IMR-90 (cell line): ENCODE measurements at regions not wholly inside any gene's neighbourhood (a gene's known extent, or its start where the extent isn't known, plus 50 kb on each side); places are given as distances from the start of the nearest gene placed in this dataset.

Experiments used
- ATAC-seq: fragments of 200-7000 bp; cut with Tn5 transposase; 2 replicates; pipeline ENCODE4 v1.9.1; 2020; ENCODE audit warnings: low read depth, mild to moderate bottlenecking, moderate library complexity
- BruUV-seq: library from RNA; stranded (reverse); fragments of 400-500 nt; replicated peaks from 2 replicates; lab custom pipeline; 2021; lab: Mats Ljungman, UMichigan
- CTCF ChIA-PET: fragments of 300-600 bp; formaldehyde crosslinking; extraction: SDS; loops from one replicate; lab custom pipeline; 2021; ENCODE audit warnings: antibody characterized with exemption; lab: Yijun Ruan, JAX
- POLR2A ChIA-PET: fragments of 300-600 bp; sonication (Branson Sonifier 250); formaldehyde crosslinking; loops from one replicate; lab custom pipeline; 2022; ENCODE audit warnings: antibody characterized with exemption; ENCODE audit not compliant: unreplicated experiment; lab: Charles Lee
- DNase-seq: peaks from one replicate; pipeline ENCODE4 v3.0.0; 2013
- H2AFZ ChIP-seq: replicated peaks from 2 replicates; pipeline ENCODE3; 2013; ENCODE audit warnings: low read length, mild to moderate bottlenecking; ENCODE audit not compliant: poor library complexity
- H2AK5ac ChIP-seq: 2 replicates; pipeline ENCODE4 v1.6.1; 2013; ENCODE audit warnings: low read depth, low read length, inconsistent platforms
- H2AK9ac ChIP-seq: replicated peaks from 2 replicates; pipeline ENCODE3; 2013; ENCODE audit warnings: mild to moderate bottlenecking, low read depth, low read length, moderate library complexity; ENCODE audit not compliant: poor library complexity
- H2BK120ac ChIP-seq: 2 replicates; pipeline ENCODE4 v1.6.1; 2013; ENCODE audit warnings: low read depth, low read length, inconsistent platforms
- H2BK15ac ChIP-seq: 3 replicates; pipeline ENCODE4 v1.6.1; 2013; ENCODE audit warnings: low read depth, low read length, inconsistent platforms
- H2BK20ac ChIP-seq: 2 replicates; pipeline ENCODE4 v1.6.1; 2013; ENCODE audit warnings: low read depth, mild to moderate bottlenecking, inconsistent platforms, low read length, moderate library complexity
- H2BK5ac ChIP-seq: 2 replicates; pipeline ENCODE4 v1.6.1; 2013; ENCODE audit warnings: mild to moderate bottlenecking, low read depth, low read length, inconsistent platforms; ENCODE audit not compliant: poor library complexity, severe bottlenecking
- H3K14ac ChIP-seq: replicated peaks from 2 replicates; pipeline ENCODE4 v1.6.1; 2013; ENCODE audit warnings: low read depth, low read length, inconsistent platforms
- H3K18ac ChIP-seq: 2 replicates; pipeline ENCODE4 v1.6.1; 2013; ENCODE audit warnings: low read depth, low read length, control low read depth
- H3K23ac ChIP-seq: 2 replicates; pipeline ENCODE4 v1.6.1; 2013; ENCODE audit warnings: low read depth, low read length, inconsistent platforms
- H3K27ac ChIP-seq: 2 replicates; pipeline ENCODE4 v1.5.1; 2013; ENCODE audit warnings: mild to moderate bottlenecking, control low read depth, low read length; ENCODE audit not compliant: insufficient read depth
- H3K27me3 ChIP-seq: 2 replicates; pipeline ENCODE4 v1.6.1; 2013; ENCODE audit warnings: low read length; ENCODE audit not compliant: control insufficient read depth, insufficient read depth
- H3K36me3 ChIP-seq: 2 replicates; pipeline ENCODE4 v1.6.1; 2013; ENCODE audit warnings: low read length, mixed read lengths; ENCODE audit not compliant: control insufficient read depth, insufficient read depth
- H3K4ac ChIP-seq: 2 replicates; pipeline ENCODE4 v1.6.1; 2013; ENCODE audit warnings: low read depth, low read length, inconsistent platforms
- H3K4me1 ChIP-seq: 2 replicates; pipeline ENCODE4 v1.6.1; 2013; ENCODE audit warnings: low read length, mixed read lengths; ENCODE audit not compliant: control insufficient read depth, insufficient read depth
- H3K4me2 ChIP-seq: 2 replicates; pipeline ENCODE4 v1.6.1; 2013; ENCODE audit warnings: low read depth, mild to moderate bottlenecking, control low read depth, low read length, moderate library complexity
- H3K4me3 ChIP-seq: 2 replicates; pipeline ENCODE4 v1.5.1; 2013; ENCODE audit warnings: low read depth, mild to moderate bottlenecking, control low read depth, low read length, moderate library complexity; ENCODE audit not compliant: insufficient read depth
- H3K56ac ChIP-seq: 2 replicates; pipeline ENCODE4 v1.6.1; 2013; ENCODE audit warnings: low read length, inconsistent platforms; ENCODE audit not compliant: insufficient read depth; ENCODE audit errors: extremely low read depth
- H3K79me1 ChIP-seq, 2 experiments: 2 replicates each; pipeline ENCODE4 v1.6.1; 2013; ENCODE audit warnings: low read length in 2 of 2, inconsistent platforms in 1 of 2, low read depth in 1 of 2
- H3K9ac ChIP-seq: 2 replicates; pipeline ENCODE4 v1.6.1; 2013; ENCODE audit warnings: low read depth, low read length, control low read depth
- H3K9me1 ChIP-seq: 2 replicates; pipeline ENCODE4 v1.6.1; 2013; ENCODE audit warnings: low read length, inconsistent platforms; ENCODE audit not compliant: insufficient read depth
- H3K9me3 ChIP-seq: 2 replicates; pipeline ENCODE4 v1.6.1; 2013; ENCODE audit warnings: low read length; ENCODE audit not compliant: control insufficient read depth, insufficient read depth
- H4K20me1 ChIP-seq: 2 replicates; pipeline ENCODE4 v1.6.1; 2013; ENCODE audit warnings: low read length, inconsistent platforms; ENCODE audit not compliant: insufficient read depth
- H4K5ac ChIP-seq: 2 replicates; pipeline ENCODE4 v1.6.1; 2013; ENCODE audit warnings: mild to moderate bottlenecking, low read depth, low read length, control low read depth
- H4K8ac ChIP-seq, 2 experiments: 2 replicates each; pipeline ENCODE4 v1.6.1; 2013; ENCODE audit warnings: low read depth in 2 of 2, low read length in 2 of 2, control low read depth in 1 of 2, inconsistent platforms in 1 of 2
- H4K91ac ChIP-seq: 2 replicates; pipeline ENCODE4 v1.6.1; 2013; ENCODE audit warnings: low read depth, low read length, inconsistent platforms; ENCODE audit not compliant: insufficient read depth
- CTCF ChIP-seq: conservative IDR thresholded peaks from 2 replicates; pipeline ENCODE4 v1.5.1; 2012; ENCODE audit warnings: mild to moderate bottlenecking, low read depth, low read length, improper control_type of control experiment
- MXI1 ChIP-seq: IDR thresholded peaks from 2 replicates; pipeline ENCODE4 v1.6.1; 2012; ENCODE audit warnings: low read depth, mild to moderate bottlenecking, low read length, moderate library complexity, borderline replicate concordance
- WGBS, 2 experiments: methylation state at CpG; one replicate each; pipeline versions ENCODE4 v1.1.5 to v1.1.7; 2013; ENCODE audit warnings: missing lambda C conversion rate in 2 of 2; ENCODE audit not compliant: insufficient read length in 1 of 2; ENCODE audit errors: extremely low coverage in 2 of 2; 5-methylcytosine and 5-hydroxymethylcytosine counted together
- dilution Hi-C: fragments of 300-500 bp; cut with HindIII; formaldehyde crosslinking; loops from one replicate; pipeline ENCODE4 v1.14.3; 2018; ENCODE audit warnings: low sequenced_read_pairs; ENCODE audit not compliant: unreplicated experiment
- in situ Hi-C: fragments of 300-500 bp; cut with MboI; formaldehyde crosslinking; loops from 3 replicates; pipeline ENCODE4 v1.14.3; 2019; ENCODE audit warnings: low sequenced_read_pairs, inconsistent platforms, mixed read lengths
- intact Hi-C: fragments of 100-400 bp; cut with micrococcal nuclease; formaldehyde crosslinking; loops from 2 replicates; pipeline ENCODE4 v1.10.0; 2022

GRCh38 chr7:106183952-106184351, 71.8 kb upstream of the SYPL1 start:
- no peak for DNase-seq
- no peaks in the 10 kb centered on the region for H3K36me3 ChIP-seq
- no peak overlapping the region for H3K18ac ChIP-seq
- no peak overlapping the region for H2AK5ac ChIP-seq
- H3K4me3 ChIP-seq, result no peak overlapping the region
- H2BK120ac ChIP-seq, result no peak overlapping the region
- no peak overlapping the region for H3K4me2 ChIP-seq
- no peak overlapping the region for H2BK20ac ChIP-seq
- dilution Hi-C loops (no loop called here), intact Hi-C loops (no loop called here), in situ Hi-C loops (no loop called here)
- H2BK5ac ChIP-seq, result no peak overlapping the region
- ATAC-seq, result no peak
- H3K14ac ChIP-seq, result no peak overlapping the region
- ChIA-PET CTCF (no interaction called here), POLR2A (no interaction called here)
- H4K8ac ChIP-seq, result no peak overlapping the region
- H3K4ac ChIP-seq, result no peak overlapping the region
- H2AFZ ChIP-seq, result no peak overlapping the region
- H3K9me3 ChIP-seq, result no peaks in the 10 kb centered on the region
- no peak overlapping the region for H2BK15ac ChIP-seq
- H3K56ac ChIP-seq, result no peak overlapping the region
- H3K4me1 ChIP-seq, result no peaks in the 10 kb centered on the region
- H3K9ac ChIP-seq, result no peak overlapping the region
- H2AK9ac ChIP-seq, result no peak overlapping the region
- H3K79me1 ChIP-seq, result no peaks in the 10 kb centered on the region
- no peaks in the 10 kb centered on the region for H3K9me1 ChIP-seq
- TF ChIP-seq CTCF (no peak), MXI1 (no peak)
- no peak overlapping the region for H4K5ac ChIP-seq
- no peak overlapping the region for H3K23ac ChIP-seq
- H3K27me3 ChIP-seq, result peaks cover 2% of the 10 kb centered on the region; the same call in 1 of the 2 replicates
- H4K20me1 ChIP-seq, result no peaks in the 10 kb centered on the region
- no peak overlapping the region for H4K91ac ChIP-seq
- WGBS, 2 experiments, result 80% methylated on average over 1 of the region's 3 CpGs; no CpG with 5 or more reads in 1 of the 2 experiments
- H3K27ac ChIP-seq, result no peak overlapping the region
- BruUV-seq, result no TSS peak
